Sigmoid colon (tissue), 4 donors: ENCODE measurements at regions not wholly inside any gene's neighbourhood (a gene's known extent, or its start where the extent isn't known, plus 50 kb on each side); places are given as distances from the start of the nearest gene placed in this dataset.

Experiments used
- CTCF ChIP-seq, 4 experiments: fragments of 450-650 bp in 3 of 4; fragments of 200-600 bp in 1 of 4; IDR thresholded peaks; one replicate each; pipeline ENCODE4 v1.5.1; 2016 to 2019; ENCODE audit warnings: antibody characterized with exemption in 4 of 4, mild to moderate bottlenecking in 3 of 4, moderate library complexity in 2 of 4
- EP300 ChIP-seq, 4 donors: sonication (generic); formaldehyde crosslinking; IDR thresholded peaks; one replicate each; pipeline ENCODE4 v1.6.1; 2017; ENCODE audit warnings: antibody characterized with exemption in 4 of 4
- POLR2A ChIP-seq, 2 donors: fragments of 450-650 bp; IDR thresholded peaks; one replicate each; pipeline ENCODE4 v1.6.1; 2016; ENCODE audit warnings: antibody characterized with exemption in 2 of 2, mild to moderate bottlenecking in 2 of 2, moderate library complexity in 2 of 2
- POLR2AphosphoS5 ChIP-seq, 4 donors: sonication (generic); formaldehyde crosslinking; IDR thresholded peaks; one replicate each; pipeline ENCODE4 v1.6.1; 2017; ENCODE audit warnings: antibody characterized with exemption in 4 of 4

GRCh38 chr4:45323453-45324058, 597.2 kb upstream of the GNPDA2 start:
- no peak for TF ChIP-seq POLR2AphosphoS5 (IDR thresholded peaks at IDR 0.05)
- TF ChIP-seq CTCF (IDR thresholded peaks at IDR 0.05), result no peak
- TF ChIP-seq EP300 (IDR thresholded peaks at IDR 0.05), result no peak
- no peak for TF ChIP-seq POLR2A (IDR thresholded peaks at IDR 0.05)
